ENCODE measurements at regions not wholly inside any gene's neighbourhood (a gene's known extent, or its start where the extent isn't known, plus 50 kb on each side); places are given as distances from the start of the nearest gene placed in this dataset. TPM values are rescaled to one million over a fixed set of nuclear protein-coding genes. Genes with fewer than 3 reads are reported as not detected.
"Not testable (repeated sequence)": the region's sequence is repeated elsewhere in the genome, so short reads cannot be mapped to it uniquely, and the experiment has no call there.

- DNase-seq: no peak
Observed at GRCh38 chr2:61623747-61624146, 85.6 kb upstream of the XPO1 start.

GRCh38 chr2:61620244-61621159, 82.3 kb upstream of the XPO1 start:
- no peak for DNase-seq

GRCh38 chr2:61619561-61619960, 81.4 kb upstream of the XPO1 start:
- no peak for DNase-seq

GRCh38 chr2:61617610-61618009, 79.5 kb upstream of the XPO1 start:
- no peak for DNase-seq

GRCh38 chr2:61605245-61605644, 67.1 kb upstream of the XPO1 start:
- no peak for DNase-seq

- no peak for DNase-seq
Observed at GRCh38 chr2:61604433-61604832, 66.3 kb upstream of the XPO1 start.

DNA sequence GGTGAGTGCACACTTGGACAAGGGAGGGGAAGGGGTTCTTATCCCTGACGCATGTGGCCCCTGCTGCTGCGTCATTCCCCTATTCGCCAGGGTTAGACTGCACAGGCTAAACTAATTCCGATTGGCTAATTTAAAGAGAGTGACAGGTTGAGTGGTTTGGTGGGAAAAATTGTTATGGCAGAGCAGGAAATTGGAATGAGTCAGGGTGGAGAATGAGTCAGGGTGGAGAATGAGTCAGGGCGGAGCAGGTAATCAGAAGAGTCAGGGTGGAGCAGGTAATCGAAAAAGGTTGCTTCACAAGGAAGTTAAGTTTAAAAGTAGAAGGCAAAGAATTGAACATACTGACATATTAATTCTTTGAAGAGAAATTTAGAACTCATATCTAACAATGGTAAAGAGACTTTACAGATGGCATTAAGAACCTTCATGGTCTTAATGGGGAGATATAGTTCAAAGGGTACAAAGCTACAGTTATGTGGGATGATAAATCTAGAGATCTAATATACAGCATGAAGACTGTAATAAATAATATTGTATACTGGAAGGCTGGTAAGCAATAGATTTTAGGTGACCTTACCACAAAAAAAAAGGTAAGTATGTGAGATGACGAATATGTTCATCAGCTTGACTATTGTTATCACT, 60.5 kb upstream of the XPO1 start:
- not testable (repeated sequence) for DNase-seq

DNA sequence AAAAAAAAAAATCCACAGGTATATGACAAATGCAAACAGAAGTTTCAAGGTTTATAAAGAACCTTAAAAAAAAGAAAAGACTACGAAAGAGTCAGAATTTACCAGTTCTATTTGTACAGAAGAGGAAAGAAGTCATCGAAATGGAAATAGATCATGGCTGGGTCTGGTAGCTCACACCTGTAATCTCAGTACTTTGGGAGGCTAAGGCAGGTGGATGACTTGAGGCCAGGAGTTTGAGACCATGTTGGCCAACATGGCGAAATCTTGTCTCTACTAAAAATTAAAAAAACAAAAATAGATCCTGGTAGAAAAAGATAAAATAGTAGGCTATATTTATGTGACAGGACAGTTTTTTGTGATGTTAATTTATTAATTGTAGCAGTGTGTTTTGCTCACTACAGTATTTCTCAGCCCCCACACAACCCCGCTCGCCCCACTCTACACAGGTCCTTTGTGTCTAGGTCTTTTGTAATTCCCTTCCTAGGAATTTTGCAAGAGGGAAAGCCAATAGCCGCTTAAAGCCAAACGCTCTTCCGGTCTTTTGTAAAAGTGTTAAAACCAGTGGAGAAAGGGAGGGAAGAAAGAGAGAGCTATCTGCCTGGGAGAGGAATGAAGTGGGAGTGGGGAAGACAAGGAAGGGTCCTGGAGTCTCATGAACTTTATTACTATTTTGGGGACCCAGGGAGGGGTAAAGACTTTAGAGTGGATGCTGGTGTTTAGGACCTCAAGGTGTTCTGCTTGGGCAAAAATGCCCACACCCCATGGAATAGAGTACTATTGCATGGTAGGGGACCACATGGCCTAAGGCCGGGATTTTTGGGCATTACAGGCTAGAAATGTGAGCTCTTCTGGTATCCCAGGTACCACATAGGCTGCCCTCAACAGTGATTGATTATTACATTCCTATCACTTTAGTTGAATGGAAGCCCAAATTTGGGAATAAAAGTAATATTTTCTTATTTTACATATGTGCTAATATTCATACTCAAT, 59.4 kb upstream of the XPO1 start:
- DNase-seq: no peak

DNA sequence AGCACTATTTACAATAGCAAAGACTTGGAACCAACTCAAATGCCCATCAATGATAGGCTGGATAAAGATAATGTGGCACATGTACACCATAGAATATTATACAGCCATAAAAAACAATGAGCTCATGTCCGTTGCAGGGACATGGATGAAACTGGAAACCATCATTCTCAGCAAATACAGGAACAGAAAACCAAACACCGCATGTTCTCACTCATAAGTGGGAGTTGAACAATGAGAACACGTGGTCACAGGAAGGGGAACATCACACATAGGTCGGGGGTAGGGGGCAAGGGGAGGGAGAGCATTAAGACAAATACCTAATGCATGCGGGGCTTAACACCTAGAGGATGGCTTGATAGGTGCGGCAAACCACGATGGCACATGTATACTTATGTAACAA, 56.0 kb upstream of the XPO1 start:
- DNase-seq: not testable (repeated sequence)

GRCh38 chr2:61593648-61594047, 55.5 kb upstream of the XPO1 start:
- DNase-seq: not testable (repeated sequence)

DNA sequence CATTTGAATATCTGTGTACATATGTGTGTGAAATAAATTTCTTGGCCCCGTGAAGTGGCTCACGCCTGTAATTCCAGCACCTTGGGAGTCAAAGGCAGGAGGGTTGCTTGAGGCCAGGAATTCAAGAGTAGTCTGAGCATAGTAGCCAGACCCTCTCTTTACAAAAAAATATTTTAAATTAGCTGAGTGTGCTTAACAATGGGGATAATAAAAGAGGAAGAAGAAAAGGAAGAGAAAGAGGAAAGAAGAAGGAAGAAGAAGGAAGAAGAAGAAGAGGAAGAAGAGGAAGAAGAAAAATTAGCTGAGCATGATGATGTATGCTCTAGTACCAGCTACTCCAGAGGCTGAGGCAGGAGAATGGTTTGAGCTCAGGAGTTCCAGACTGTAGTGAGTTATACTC, 52.1 kb upstream of the XPO1 start:
- no peak for DNase-seq

DNA sequence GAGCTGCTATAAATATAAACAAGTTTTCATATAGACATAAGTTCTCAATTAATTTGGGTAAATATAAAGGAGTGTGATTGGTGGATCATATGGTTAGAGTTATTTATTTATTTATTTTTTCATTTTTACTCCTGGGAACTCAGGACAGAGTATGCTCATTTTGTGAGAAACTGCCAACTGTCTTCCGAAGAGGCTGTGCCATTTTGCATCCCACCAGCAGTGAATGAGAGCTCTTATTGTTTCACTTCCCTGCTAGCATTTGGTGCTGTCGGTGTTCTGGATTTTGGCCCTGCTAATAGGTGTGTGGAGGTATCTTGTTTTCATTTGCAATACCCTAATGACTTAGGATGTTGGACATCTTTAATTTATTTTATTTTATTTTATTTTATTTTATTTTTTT, 50.4 kb upstream of the XPO1 start:
- DNase-seq: no peak

Small RNAs in the stretch of these regions (small RNA-seq; reads per million reads assigned to genes)
- gene RNU6-1145P (ENCODE audit: low replicate concordance) (not detected), gene RPS29P10 (ENCODE audit: low replicate concordance) (not detected)
